ENCODE measurements at regions not wholly inside any gene's neighbourhood (a gene's known extent, or its start where the extent isn't known, plus 50 kb on each side); places are given as distances from the start of the nearest gene placed in this dataset.

- DNase-seq = no peak
- intact Hi-C loops (cut with DNase I; ENCODE audit: low total_unique reads) = no loop called here
- no peaks in the 10 kb centered on the region for H3K4me1 ChIP-seq
- H3K36me3 ChIP-seq = no peaks in the 10 kb centered on the region
- TF ChIP-seq CTCF (IDR thresholded peaks at IDR 0.05) (no peak), POLR2A (IDR thresholded peaks at IDR 0.05) (no peak)
- no peak overlapping the region for H3K27ac ChIP-seq
- no peaks in the 10 kb centered on the region for H3K9me3 ChIP-seq
- H3K4me3 ChIP-seq = no peak overlapping the region
- no peaks in the 10 kb centered on the region for H3K27me3 ChIP-seq
Measured at GRCh38 chr16:5488581-5488980, 391.0 kb upstream of the EEF2KMT start.

- intact Hi-C loops (cut with DNase I; ENCODE audit: low total_unique reads) = no loop called here
- DNase-seq = no peak
- Histone ChIP-seq H3K4me3 (no peak overlapping the region), H3K27me3 (no peaks in the 10 kb centered on the region), H3K4me1 (no peaks in the 10 kb centered on the region), H3K36me3 (no peaks in the 10 kb centered on the region), H3K9me3 (no peaks in the 10 kb centered on the region), H3K27ac (no peak overlapping the region)
- no peak for TF ChIP-seq POLR2A (IDR thresholded peaks at IDR 0.05)
- TF ChIP-seq CTCF (IDR thresholded peaks at IDR 0.05) = no peak
Measured at GRCh38 chr16:5487728-5488127, 390.1 kb upstream of the EEF2KMT start.

GRCh38 chr16:5482256-5482655 is 384.7 kb upstream of the EEF2KMT start:
- TF ChIP-seq POLR2A (IDR thresholded peaks at IDR 0.05) (no peak), CTCF (IDR thresholded peaks at IDR 0.05) (no peak)
- intact Hi-C loops (cut with DNase I; ENCODE audit: low total_unique reads) = no loop called here
- no peak overlapping the region for H3K4me3 ChIP-seq

GRCh38 chr16:5480431-5481195 is 383.0 kb upstream of the EEF2KMT start:
- TF ChIP-seq CTCF (IDR thresholded peaks at IDR 0.05) (no peak), POLR2A (IDR thresholded peaks at IDR 0.05) (no peak)
- no peak overlapping the region for H3K27ac ChIP-seq
- no peaks in the 10 kb centered on the region for H3K27me3 ChIP-seq
- intact Hi-C loops (cut with DNase I; ENCODE audit: low total_unique reads) = no loop called here
- H3K4me3 ChIP-seq = no peak overlapping the region
- no peaks in the 10 kb centered on the region for H3K4me1 ChIP-seq
- H3K36me3 ChIP-seq = no peaks in the 10 kb centered on the region
- DNase-seq = no peak
- H3K9me3 ChIP-seq = no peaks in the 10 kb centered on the region

More at GRCh38 chr16:5482256-5482655, 384.7 kb upstream of the EEF2KMT start:
- H3K27me3 ChIP-seq = no peaks in the 10 kb centered on the region
- DNase-seq = no peak
- no peak overlapping the region for H3K27ac ChIP-seq
- H3K9me3 ChIP-seq = no peaks in the 10 kb centered on the region
- no peaks in the 10 kb centered on the region for H3K4me1 ChIP-seq
- H3K36me3 ChIP-seq = no peaks in the 10 kb centered on the region

GRCh38 chr16:5479926-5480325 is 382.3 kb upstream of the EEF2KMT start:
- no peak for DNase-seq
- Histone ChIP-seq H3K9me3 (no peaks in the 10 kb centered on the region), H3K4me3 (no peak overlapping the region), H3K27ac (no peak overlapping the region), H3K36me3 (no peaks in the 10 kb centered on the region), H3K27me3 (no peaks in the 10 kb centered on the region), H3K4me1 (no peaks in the 10 kb centered on the region)
- intact Hi-C loops (cut with DNase I; ENCODE audit: low total_unique reads) = no loop called here
- TF ChIP-seq CTCF (IDR thresholded peaks at IDR 0.05) = no peak
- TF ChIP-seq POLR2A (IDR thresholded peaks at IDR 0.05) = no peak

Data from uterus (tissue), 3 donors.